HepG2 (cell line): ENCODE measurements at regions not wholly inside any gene's neighbourhood (a gene's known extent, or its start where the extent isn't known, plus 50 kb on each side); places are given as distances from the start of the nearest gene placed in this dataset.
"Not testable (repeated sequence)": the region's sequence is repeated elsewhere in the genome, so short reads cannot be mapped to it uniquely, and the experiment has no call there.

ENCODE experiments used
- E2F2 ChIP-seq: sonication (generic); formaldehyde crosslinking; IDR thresholded peaks from 2 replicates; pipeline ENCODE4 v1.4.0; 2020; ENCODE audit warnings: missing genetic modification reagents, borderline replicate concordance
- EP300 ChIP-seq, 3 experiments: sonication (generic) in 1 of 3; formaldehyde crosslinking in 1 of 3; IDR thresholded peaks; 2 replicates each; pipeline versions ENCODE4 v1.5.1 to v1.6.1; 2011 to 2020; ENCODE audit warnings: low read depth in 2 of 3, low read length in 2 of 3, borderline replicate concordance in 1 of 3, improper control_type of control experiment in 1 of 3, mild to moderate bottlenecking in 1 of 3, missing genetic modification reagents in 1 of 3, moderate library complexity in 1 of 3
- FOXO1 ChIP-seq: sonication (generic); formaldehyde crosslinking; IDR thresholded peaks from 2 replicates; pipeline ENCODE4 v1.4.0; 2020; ENCODE audit warnings: missing genetic modification reagents
- ISL2 ChIP-seq: sonication (generic); formaldehyde crosslinking; IDR thresholded peaks from 2 replicates; pipeline ENCODE4 v1.5.0; 2020; ENCODE audit warnings: missing genetic modification reagents
- MED13 ChIP-seq: sonication (generic); formaldehyde crosslinking; IDR thresholded peaks from 2 replicates; pipeline ENCODE4 v1.5.0; 2020; ENCODE audit warnings: missing genetic modification reagents
- NONO ChIP-seq, 2 experiments: fragments of 450-650 bp in 1 of 2; sonication (generic) in 1 of 2; formaldehyde crosslinking in 1 of 2; IDR thresholded peaks in 1 of 2; conservative IDR thresholded peaks in 1 of 2; 2 replicates each; pipeline versions ENCODE4 v1.6.1 to v1.8.0; 2017 to 2022; ENCODE audit warnings: mild to moderate bottlenecking in 1 of 2, missing genetic modification reagents in 1 of 2, moderate library complexity in 1 of 2
- RCOR2 ChIP-seq: IDR thresholded peaks from 2 replicates; pipeline ENCODE4 v1.6.1; 2016; ENCODE audit warnings: missing biosample characterization, missing genetic modification reagents
- TCF12 ChIP-seq, 2 experiments: fragments of 450-650 bp in 1 of 2; sonication (generic) in 1 of 2; formaldehyde crosslinking in 1 of 2; IDR thresholded peaks; 2 replicates each; pipeline versions ENCODE4 v1.6.1 to v1.8.0; 2017 to 2022; ENCODE audit warnings: antibody characterized with exemption in 1 of 2, mild to moderate bottlenecking in 1 of 2, missing genetic modification reagents in 1 of 2, moderate library complexity in 1 of 2
- TFAP4 ChIP-seq: sonication (generic); IDR thresholded peaks from 2 replicates; pipeline ENCODE4 v1.6.1; 2016; ENCODE audit warnings: low read depth, borderline replicate concordance
- WIZ ChIP-seq: sonication (generic); formaldehyde crosslinking; IDR thresholded peaks from 2 replicates; pipeline ENCODE4 v1.5.1; 2020; ENCODE audit warnings: mild to moderate bottlenecking, missing genetic modification reagents
- ZMYM2 ChIP-seq: sonication (generic); formaldehyde crosslinking; IDR thresholded peaks from 2 replicates; pipeline ENCODE4 v1.8.0; 2022; ENCODE audit warnings: mild to moderate bottlenecking, missing genetic modification reagents
- ZNF446 ChIP-seq: sonication (generic); formaldehyde crosslinking; IDR thresholded peaks from 2 replicates; pipeline ENCODE4 v1.5.0; 2020; ENCODE audit warnings: mild to moderate bottlenecking, missing genetic modification reagents
- ZNF503 ChIP-seq: sonication (generic); formaldehyde crosslinking; IDR thresholded peaks from 2 replicates; pipeline ENCODE4 v1.4.0; 2020; ENCODE audit warnings: missing genetic modification reagents
- TF ChIP-seq, protein P1 (sequence below): IDR thresholded peaks from 2 replicates; pipeline ENCODE4 v1.6.1; 2016; ENCODE audit warnings: low read depth, missing genetic modification reagents, missing compliant biosample characterization
- TF ChIP-seq, protein P2 (sequence below): sonication (generic); formaldehyde crosslinking; IDR thresholded peaks from 2 replicates; pipeline ENCODE4 v1.4.0; 2020; ENCODE audit warnings: missing genetic modification reagents

DNA sequence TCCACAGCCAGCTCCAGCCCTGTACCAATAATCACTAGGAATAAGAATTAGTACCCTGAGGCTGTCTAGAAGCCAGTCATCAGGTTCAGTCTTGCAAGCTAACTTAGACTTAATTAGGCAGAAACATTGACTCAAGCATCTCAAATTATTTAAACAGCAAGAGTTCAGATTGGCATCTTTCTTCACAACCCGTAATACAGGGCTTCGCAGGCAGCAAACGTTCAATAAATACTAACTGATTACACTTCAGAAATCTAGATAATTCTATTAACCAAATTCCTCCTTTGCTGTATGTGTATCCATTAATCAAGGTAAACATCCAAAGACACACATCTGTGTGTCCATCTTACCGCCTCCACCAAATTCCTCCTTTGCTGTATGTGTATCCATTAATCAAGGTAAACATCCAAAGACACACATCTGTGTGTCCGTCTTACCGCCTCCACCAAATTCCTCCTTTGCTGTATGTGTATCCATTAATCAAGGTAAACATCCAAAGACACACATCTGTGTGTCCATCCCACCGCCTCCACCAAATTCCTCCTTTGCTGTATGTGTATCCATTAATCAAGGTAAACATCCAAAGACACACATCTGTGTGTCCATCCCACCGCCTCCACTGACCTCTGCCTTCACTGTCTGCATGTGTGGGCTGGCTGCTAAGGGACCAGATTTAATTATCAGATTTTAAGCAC lies 158.9 kb downstream of the SUCLG1 start (continued):
- not testable (repeated sequence) for TF ChIP-seq TCF12, NONO (IDR thresholded peaks at IDR 0.05)
- peak; percentile 99 for TF ChIP-seq TCF12 (CRISPR knock-in tag; IDR thresholded peaks at IDR 0.05)
- peak; percentile 95 for TF ChIP-seq FOXO1 (CRISPR knock-in tag)
- TF ChIP-seq EP300 (IDR thresholded peaks at IDR 0.05; ENCODE audit: low read depth in 2 of 2, low read length in 2 of 2): peak; percentile 88 to 94; a peak in 3 of 4 replicates
- peak; percentile 100 for TF ChIP-seq EP300 (CRISPR knock-in tag; IDR thresholded peaks at IDR 0.05; ENCODE audit: borderline replicate concordance)
- peak; percentile 100 for TF ChIP-seq ISL2 (CRISPR knock-in tag)
- TF ChIP-seq RCOR2 (CRISPR knock-in tag): peak; percentile 98
- TF ChIP-seq, protein P1, sequence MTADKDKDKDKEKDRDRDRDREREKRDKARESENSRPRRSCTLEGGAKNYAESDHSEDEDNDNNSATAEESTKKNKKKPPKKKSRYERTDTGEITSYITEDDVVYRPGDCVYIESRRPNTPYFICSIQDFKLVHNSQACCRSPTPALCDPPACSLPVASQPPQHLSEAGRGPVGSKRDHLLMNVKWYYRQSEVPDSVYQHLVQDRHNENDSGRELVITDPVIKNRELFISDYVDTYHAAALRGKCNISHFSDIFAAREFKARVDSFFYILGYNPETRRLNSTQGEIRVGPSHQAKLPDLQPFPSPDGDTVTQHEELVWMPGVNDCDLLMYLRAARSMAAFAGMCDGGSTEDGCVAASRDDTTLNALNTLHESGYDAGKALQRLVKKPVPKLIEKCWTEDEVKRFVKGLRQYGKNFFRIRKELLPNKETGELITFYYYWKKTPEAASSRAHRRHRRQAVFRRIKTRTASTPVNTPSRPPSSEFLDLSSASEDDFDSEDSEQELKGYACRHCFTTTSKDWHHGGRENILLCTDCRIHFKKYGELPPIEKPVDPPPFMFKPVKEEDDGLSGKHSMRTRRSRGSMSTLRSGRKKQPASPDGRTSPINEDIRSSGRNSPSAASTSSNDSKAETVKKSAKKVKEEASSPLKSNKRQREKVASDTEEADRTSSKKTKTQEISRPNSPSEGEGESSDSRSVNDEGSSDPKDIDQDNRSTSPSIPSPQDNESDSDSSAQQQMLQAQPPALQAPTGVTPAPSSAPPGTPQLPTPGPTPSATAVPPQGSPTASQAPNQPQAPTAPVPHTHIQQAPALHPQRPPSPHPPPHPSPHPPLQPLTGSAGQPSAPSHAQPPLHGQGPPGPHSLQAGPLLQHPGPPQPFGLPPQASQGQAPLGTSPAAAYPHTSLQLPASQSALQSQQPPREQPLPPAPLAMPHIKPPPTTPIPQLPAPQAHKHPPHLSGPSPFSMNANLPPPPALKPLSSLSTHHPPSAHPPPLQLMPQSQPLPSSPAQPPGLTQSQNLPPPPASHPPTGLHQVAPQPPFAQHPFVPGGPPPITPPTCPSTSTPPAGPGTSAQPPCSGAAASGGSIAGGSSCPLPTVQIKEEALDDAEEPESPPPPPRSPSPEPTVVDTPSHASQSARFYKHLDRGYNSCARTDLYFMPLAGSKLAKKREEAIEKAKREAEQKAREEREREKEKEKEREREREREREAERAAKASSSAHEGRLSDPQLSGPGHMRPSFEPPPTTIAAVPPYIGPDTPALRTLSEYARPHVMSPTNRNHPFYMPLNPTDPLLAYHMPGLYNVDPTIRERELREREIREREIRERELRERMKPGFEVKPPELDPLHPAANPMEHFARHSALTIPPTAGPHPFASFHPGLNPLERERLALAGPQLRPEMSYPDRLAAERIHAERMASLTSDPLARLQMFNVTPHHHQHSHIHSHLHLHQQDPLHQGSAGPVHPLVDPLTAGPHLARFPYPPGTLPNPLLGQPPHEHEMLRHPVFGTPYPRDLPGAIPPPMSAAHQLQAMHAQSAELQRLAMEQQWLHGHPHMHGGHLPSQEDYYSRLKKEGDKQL: peak; percentile 99
- TF ChIP-seq, protein P2, sequence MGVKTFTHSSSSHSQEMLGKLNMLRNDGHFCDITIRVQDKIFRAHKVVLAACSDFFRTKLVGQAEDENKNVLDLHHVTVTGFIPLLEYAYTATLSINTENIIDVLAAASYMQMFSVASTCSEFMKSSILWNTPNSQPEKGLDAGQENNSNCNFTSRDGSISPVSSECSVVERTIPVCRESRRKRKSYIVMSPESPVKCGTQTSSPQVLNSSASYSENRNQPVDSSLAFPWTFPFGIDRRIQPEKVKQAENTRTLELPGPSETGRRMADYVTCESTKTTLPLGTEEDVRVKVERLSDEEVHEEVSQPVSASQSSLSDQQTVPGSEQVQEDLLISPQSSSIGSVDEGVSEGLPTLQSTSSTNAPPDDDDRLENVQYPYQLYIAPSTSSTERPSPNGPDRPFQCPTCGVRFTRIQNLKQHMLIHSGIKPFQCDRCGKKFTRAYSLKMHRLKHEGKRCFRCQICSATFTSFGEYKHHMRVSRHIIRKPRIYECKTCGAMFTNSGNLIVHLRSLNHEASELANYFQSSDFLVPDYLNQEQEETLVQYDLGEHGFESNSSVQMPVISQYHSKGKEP (CRISPR knock-in tag): 0 out of 2 replicates have a peak, but pooled peaks have one; percentile 55
- 0 out of 2 replicates have a peak, but pooled peaks have one; percentile 85 for TF ChIP-seq WIZ
- 0 out of 2 replicates have a peak, but pooled peaks have one; percentile 13 for TF ChIP-seq E2F2 (CRISPR knock-in tag)
- TF ChIP-seq MED13: peak; percentile 99
- TF ChIP-seq TFAP4: peak; percentile 83
- 0 out of 2 replicates have a peak, but pooled peaks have one; percentile 22 for TF ChIP-seq ZNF446 (CRISPR knock-in tag)
- peak; percentile 99 for TF ChIP-seq ZNF503 (CRISPR knock-in tag)
- TF ChIP-seq NONO (CRISPR knock-in tag; conservative IDR thresholded peaks at IDR 0.05): peak; percentile 96
- TF ChIP-seq ZMYM2 (CRISPR knock-in tag): peak; percentile 62; the same call in 1 of the 2 replicates
